ENCODE measurements at regions not wholly inside any gene's neighbourhood (a gene's known extent, or its start where the extent isn't known, plus 50 kb on each side); places are given as distances from the start of the nearest gene placed in this dataset.

- TF ChIP-seq TAF1 (IDR thresholded peaks at IDR 0.05; ENCODE audit: low read depth) (no peak), MXI1 (conservative IDR thresholded peaks at IDR 0.05; ENCODE audit: poor library complexity, severe bottlenecking) (no peak), CTCF (IDR thresholded peaks at IDR 0.05; ENCODE audit: poor library complexity, severe bottlenecking) (no peak), RAD21 (conservative IDR thresholded peaks at IDR 0.05) (no peak), SMC3 (conservative IDR thresholded peaks at IDR 0.05; ENCODE audit: poor library complexity) (no peak), EP300 (conservative IDR thresholded peaks at IDR 0.05; ENCODE audit: poor library complexity, severe bottlenecking) (no peak), POLR2AphosphoS5 (IDR thresholded peaks at IDR 0.05) (no peak), EZH2 (IDR thresholded peaks at IDR 0.05; ENCODE audit: borderline replicate concordance, insufficient read depth, low read length, poor library complexity, severe bottlenecking) (no peak)
- TF ChIP-seq, protein P1, sequence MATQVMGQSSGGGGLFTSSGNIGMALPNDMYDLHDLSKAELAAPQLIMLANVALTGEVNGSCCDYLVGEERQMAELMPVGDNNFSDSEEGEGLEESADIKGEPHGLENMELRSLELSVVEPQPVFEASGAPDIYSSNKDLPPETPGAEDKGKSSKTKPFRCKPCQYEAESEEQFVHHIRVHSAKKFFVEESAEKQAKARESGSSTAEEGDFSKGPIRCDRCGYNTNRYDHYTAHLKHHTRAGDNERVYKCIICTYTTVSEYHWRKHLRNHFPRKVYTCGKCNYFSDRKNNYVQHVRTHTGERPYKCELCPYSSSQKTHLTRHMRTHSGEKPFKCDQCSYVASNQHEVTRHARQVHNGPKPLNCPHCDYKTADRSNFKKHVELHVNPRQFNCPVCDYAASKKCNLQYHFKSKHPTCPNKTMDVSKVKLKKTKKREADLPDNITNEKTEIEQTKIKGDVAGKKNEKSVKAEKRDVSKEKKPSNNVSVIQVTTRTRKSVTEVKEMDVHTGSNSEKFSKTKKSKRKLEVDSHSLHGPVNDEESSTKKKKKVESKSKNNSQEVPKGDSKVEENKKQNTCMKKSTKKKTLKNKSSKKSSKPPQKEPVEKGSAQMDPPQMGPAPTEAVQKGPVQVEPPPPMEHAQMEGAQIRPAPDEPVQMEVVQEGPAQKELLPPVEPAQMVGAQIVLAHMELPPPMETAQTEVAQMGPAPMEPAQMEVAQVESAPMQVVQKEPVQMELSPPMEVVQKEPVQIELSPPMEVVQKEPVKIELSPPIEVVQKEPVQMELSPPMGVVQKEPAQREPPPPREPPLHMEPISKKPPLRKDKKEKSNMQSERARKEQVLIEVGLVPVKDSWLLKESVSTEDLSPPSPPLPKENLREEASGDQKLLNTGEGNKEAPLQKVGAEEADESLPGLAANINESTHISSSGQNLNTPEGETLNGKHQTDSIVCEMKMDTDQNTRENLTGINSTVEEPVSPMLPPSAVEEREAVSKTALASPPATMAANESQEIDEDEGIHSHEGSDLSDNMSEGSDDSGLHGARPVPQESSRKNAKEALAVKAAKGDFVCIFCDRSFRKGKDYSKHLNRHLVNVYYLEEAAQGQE (IDR thresholded peaks at IDR 0.05; ENCODE audit: borderline replicate concordance) = no peak
- H2AFZ ChIP-seq (ENCODE audit: low read depth, low read length) = no peak overlapping the region
Measured at GRCh38 chr11:129315781-129316579, 59.7 kb upstream of the BARX2 start.

DNA sequence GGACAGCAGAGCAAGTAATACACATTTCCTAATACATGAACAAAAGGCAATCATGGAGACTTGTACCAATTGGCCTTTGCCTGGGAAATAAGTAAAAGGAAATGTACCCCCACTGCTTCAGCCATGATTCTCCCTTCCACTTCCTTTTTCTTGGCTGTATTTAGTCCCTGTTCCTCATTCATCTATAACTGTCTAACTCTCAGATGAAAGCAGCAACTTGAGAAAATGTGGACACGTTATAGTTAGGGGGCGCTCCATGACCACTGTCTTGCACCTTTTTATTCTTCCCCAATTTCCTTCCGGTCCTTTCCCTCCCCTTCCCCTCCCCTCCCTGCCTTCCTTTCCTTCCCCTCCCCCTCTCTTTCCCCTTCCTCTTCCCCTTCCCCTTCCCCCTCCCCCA is 61.3 kb upstream of the BARX2 start:
- TF ChIP-seq CTCF (IDR thresholded peaks at IDR 0.05; ENCODE audit: poor library complexity, severe bottlenecking) (no peak), POLR2AphosphoS5 (IDR thresholded peaks at IDR 0.05) (no peak), SMC3 (conservative IDR thresholded peaks at IDR 0.05; ENCODE audit: poor library complexity) (no peak)
- H3K9me2 ChIP-seq (ENCODE audit: insufficient read depth, low read length) = no peaks in the 10 kb centered on the region
- H4K20me1 ChIP-seq (ENCODE audit: insufficient read depth) = no peaks in the 10 kb centered on the region
- no peak overlapping the region for H3K4me3 ChIP-seq (ENCODE audit: low read length)
- H3K27me3 ChIP-seq (ENCODE audit: insufficient read depth, low read depth, low read length) = no peaks in the 10 kb centered on the region
- no peak overlapping the region for H3K4me2 ChIP-seq (ENCODE audit: low read length)
- no peaks in the 10 kb centered on the region for H3K36me3 ChIP-seq (ENCODE audit: insufficient read depth, low read length)
- H3F3A ChIP-seq (ENCODE audit: insufficient read depth, low read length, poor library complexity, severe bottlenecking) = no peaks in the 10 kb centered on the region
- H2AFZ ChIP-seq (ENCODE audit: low read depth, low read length) = no peak overlapping the region
- no peaks in the 10 kb centered on the region for H3K79me2 ChIP-seq (replicated peaks; ENCODE audit: insufficient read depth, low read length)
- H3K9ac ChIP-seq (ENCODE audit: low read length) = no peak overlapping the region
- no peak overlapping the region for H3K27ac ChIP-seq (ENCODE audit: low read length)
- H3K9me3 ChIP-seq (ENCODE audit: low read length) = no peaks in the 10 kb centered on the region

More at GRCh38 chr11:129315781-129316579, 59.7 kb upstream of the BARX2 start:
- H3K9me3 ChIP-seq (ENCODE audit: low read length) = no peaks in the 10 kb centered on the region
- H3F3A ChIP-seq (ENCODE audit: insufficient read depth, low read length, poor library complexity, severe bottlenecking) = no peaks in the 10 kb centered on the region
- H3K27ac ChIP-seq (ENCODE audit: low read length) = no peak overlapping the region
- no peaks in the 10 kb centered on the region for H3K9me2 ChIP-seq (ENCODE audit: insufficient read depth, low read length)
- no peaks in the 10 kb centered on the region for H3K36me3 ChIP-seq (ENCODE audit: insufficient read depth, low read length)
- H3K4me3 ChIP-seq (ENCODE audit: low read length) = no peak overlapping the region
- no peak overlapping the region for H3K4me2 ChIP-seq (ENCODE audit: low read length)
- no peaks in the 10 kb centered on the region for H4K20me1 ChIP-seq (ENCODE audit: insufficient read depth)
- H3K27me3 ChIP-seq (ENCODE audit: insufficient read depth, low read depth, low read length) = no peaks in the 10 kb centered on the region
- no peaks in the 10 kb centered on the region for H3K79me2 ChIP-seq (replicated peaks; ENCODE audit: insufficient read depth, low read length)
- H3K9ac ChIP-seq (ENCODE audit: low read length) = no peak overlapping the region

Measured in neural cell (in vitro differentiated cells).